Stimulated activated CD4-positive, alpha-beta T cell treated with anti-CD3 and anti-CD28 coated beads, Interleukin-4, amount 100 ng/mL, for 1 hour (primary cell): ENCODE measurements at regions not wholly inside any gene's neighbourhood (a gene's known extent, or its start where the extent isn't known, plus 50 kb on each side); places are given as distances from the start of the nearest gene placed in this dataset.
"Not testable (repeated sequence)": the region's sequence is repeated elsewhere in the genome, so short reads cannot be mapped to it uniquely, and the experiment has no call there.

Experiments used
- DNase-seq: peaks from one replicate; pipeline ENCODE4 v3.0.0-alpha.2; 2020

GRCh38 chr20:53872081-53872541 is 198.3 kb downstream of the BCAS1 start:
- DNase-seq: no peak

GRCh38 chr20:53871541-53871940 is 198.9 kb downstream of the BCAS1 start:
- no peak for DNase-seq

- no peak for DNase-seq
Measured at GRCh38 chr20:53870426-53871315, 199.7 kb downstream of the BCAS1 start.

GRCh38 chr20:53869466-53870258 is 200.7 kb downstream of the BCAS1 start:
- peak; percentile 56 for DNase-seq

- no peak for DNase-seq
Measured at GRCh38 chr20:53867741-53868351, 202.5 kb downstream of the BCAS1 start.

- no peak for DNase-seq
Measured at GRCh38 chr20:53866794-53867740, 203.3 kb downstream of the BCAS1 start.

- no peak for DNase-seq
Measured at GRCh38 chr20:53865901-53866793, 204.2 kb downstream of the BCAS1 start.

- not testable (repeated sequence) for DNase-seq
Measured at GRCh38 chr20:53864765-53865683, 205.4 kb downstream of the BCAS1 start.

- not testable (repeated sequence) for DNase-seq
Measured at GRCh38 chr20:53863923-53864641, 206.3 kb downstream of the BCAS1 start.

GRCh38 chr20:53863535-53863922 is 206.9 kb downstream of the BCAS1 start:
- not testable (repeated sequence) for DNase-seq

- not testable (repeated sequence) for DNase-seq
Measured at GRCh38 chr20:53863039-53863438, 207.4 kb downstream of the BCAS1 start.

GRCh38 chr20:53862490-53862889 is 207.9 kb downstream of the BCAS1 start:
- not testable (repeated sequence) for DNase-seq

GRCh38 chr20:53862136-53862397 is 208.3 kb downstream of the BCAS1 start:
- not testable (repeated sequence) for DNase-seq

- no peak for DNase-seq
Measured at GRCh38 chr20:53859684-53860083, 210.7 kb downstream of the BCAS1 start.

- not testable (repeated sequence) for DNase-seq
Measured at GRCh38 chr20:53859009-53859408, 211.4 kb downstream of the BCAS1 start.

- DNase-seq: not testable (repeated sequence)
Measured at GRCh38 chr20:53858516-53858915, 211.9 kb downstream of the BCAS1 start.

GRCh38 chr20:53857723-53858236 is 212.6 kb downstream of the BCAS1 start:
- DNase-seq: no peak

GRCh38 chr20:53856300-53857295 is 213.8 kb downstream of the BCAS1 start:
- no peak for DNase-seq
